Activated T-cell treated with anti-CD3 and anti-CD28 coated beads, Interleukin-2, amount 50 U/mL, for 1 hour (primary cell): ENCODE measurements at regions not wholly inside any gene's neighbourhood (a gene's known extent, or its start where the extent isn't known, plus 50 kb on each side); places are given as distances from the start of the nearest gene placed in this dataset.
"Not testable (repeated sequence)": the region's sequence is repeated elsewhere in the genome, so short reads cannot be mapped to it uniquely, and the experiment has no call there.

Experiments used
- DNase-seq: peaks from one replicate; pipeline ENCODE4 v3.0.0-alpha.2; 2020

- DNase-seq: no peak
Measured at GRCh38 chr1:58836408-58836807, 52.6 kb upstream of the JUN start.

- DNase-seq: no peak
Measured at GRCh38 chr1:58837886-58838285, 54.0 kb upstream of the JUN start.

DNA sequence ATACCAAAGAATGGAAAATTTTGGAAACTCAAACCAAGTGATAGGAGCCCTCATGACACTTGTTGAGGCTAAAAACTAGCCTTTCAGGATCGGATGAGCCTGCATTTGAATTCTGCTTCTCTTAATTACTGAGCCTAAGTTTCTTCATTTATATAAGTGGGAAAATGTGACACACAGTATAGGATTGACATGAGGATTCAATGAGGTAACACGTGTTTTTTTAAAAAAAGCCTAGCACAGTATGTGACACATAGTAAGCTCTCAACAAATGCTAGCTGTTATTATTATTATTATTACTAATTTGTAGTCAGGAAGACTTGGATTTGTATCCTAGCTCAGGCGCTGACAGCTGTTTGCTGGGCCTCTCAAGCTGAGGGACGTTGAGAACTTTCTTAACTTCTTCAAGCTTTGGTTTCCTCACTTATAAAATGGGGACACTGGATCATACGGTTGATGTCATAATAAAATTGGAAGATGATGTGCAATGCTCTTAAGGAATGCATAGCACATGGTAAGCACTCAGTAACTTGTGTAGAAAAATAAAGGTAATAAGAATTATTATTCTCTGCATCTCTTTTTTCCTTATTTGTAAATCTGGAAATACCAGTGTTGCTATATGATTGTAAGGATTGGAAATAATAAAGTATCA lies 55.4 kb upstream of the JUN start:
- no peak for DNase-seq

- no peak for DNase-seq
Measured at GRCh38 chr1:58839846-58840835, 56.3 kb upstream of the JUN start.

- DNase-seq: no peak
Measured at GRCh38 chr1:58841455-58841854, 57.6 kb upstream of the JUN start.

DNA sequence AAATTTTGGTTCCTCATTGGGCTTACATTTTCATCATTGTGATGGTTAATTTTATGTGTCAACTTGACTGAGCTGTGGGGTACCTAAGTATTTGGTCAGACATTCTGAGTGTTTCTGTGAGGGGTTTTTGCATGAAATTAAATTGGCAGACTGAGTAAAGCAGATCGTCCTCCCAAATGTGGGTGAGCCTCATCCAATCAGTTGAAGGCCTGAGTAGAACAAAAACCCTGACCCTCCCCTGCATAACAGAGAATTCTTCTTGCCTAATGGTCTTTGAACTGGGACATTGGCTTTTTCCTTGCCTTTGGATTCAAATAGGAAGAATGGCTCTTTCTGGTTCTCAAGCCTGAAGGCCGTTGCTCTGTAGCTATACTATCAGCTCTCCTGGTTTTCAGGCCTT lies 59.1 kb upstream of the JUN start:
- DNase-seq: no peak

- no peak for DNase-seq
Measured at GRCh38 chr1:58844176-58844575, 60.3 kb upstream of the JUN start.

GRCh38 chr1:58845942-58846341 lies 62.1 kb upstream of the JUN start:
- DNase-seq: no peak

GRCh38 chr1:58848818-58849411 lies 65.1 kb upstream of the JUN start:
- DNase-seq: no peak

DNA sequence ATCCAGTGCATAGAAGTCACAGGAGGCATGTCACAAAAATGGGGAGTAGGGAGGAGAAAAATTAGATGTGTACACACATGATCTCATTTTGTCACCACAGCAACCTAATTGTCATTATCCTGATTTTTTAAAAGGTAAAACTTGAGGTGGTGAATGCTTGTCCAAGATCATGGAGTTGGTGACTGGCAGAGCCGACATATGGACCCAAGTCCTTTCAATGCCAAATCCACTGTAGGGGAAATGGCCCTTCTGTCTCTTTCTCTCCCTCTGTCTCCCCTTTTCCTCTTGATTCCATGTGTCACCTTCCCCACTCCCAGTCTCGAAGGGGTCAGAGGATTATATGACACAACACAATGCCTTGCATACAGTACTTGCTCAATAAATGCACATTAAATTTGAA lies 65.7 kb upstream of the JUN start:
- no peak for DNase-seq

GRCh38 chr1:58850636-58851035 lies 66.8 kb upstream of the JUN start:
- DNase-seq: no peak

GRCh38 chr1:58852731-58853485 lies 69.1 kb upstream of the JUN start:
- no peak for DNase-seq

GRCh38 chr1:58854576-58854975 lies 70.7 kb upstream of the JUN start:
- no peak for DNase-seq

DNA sequence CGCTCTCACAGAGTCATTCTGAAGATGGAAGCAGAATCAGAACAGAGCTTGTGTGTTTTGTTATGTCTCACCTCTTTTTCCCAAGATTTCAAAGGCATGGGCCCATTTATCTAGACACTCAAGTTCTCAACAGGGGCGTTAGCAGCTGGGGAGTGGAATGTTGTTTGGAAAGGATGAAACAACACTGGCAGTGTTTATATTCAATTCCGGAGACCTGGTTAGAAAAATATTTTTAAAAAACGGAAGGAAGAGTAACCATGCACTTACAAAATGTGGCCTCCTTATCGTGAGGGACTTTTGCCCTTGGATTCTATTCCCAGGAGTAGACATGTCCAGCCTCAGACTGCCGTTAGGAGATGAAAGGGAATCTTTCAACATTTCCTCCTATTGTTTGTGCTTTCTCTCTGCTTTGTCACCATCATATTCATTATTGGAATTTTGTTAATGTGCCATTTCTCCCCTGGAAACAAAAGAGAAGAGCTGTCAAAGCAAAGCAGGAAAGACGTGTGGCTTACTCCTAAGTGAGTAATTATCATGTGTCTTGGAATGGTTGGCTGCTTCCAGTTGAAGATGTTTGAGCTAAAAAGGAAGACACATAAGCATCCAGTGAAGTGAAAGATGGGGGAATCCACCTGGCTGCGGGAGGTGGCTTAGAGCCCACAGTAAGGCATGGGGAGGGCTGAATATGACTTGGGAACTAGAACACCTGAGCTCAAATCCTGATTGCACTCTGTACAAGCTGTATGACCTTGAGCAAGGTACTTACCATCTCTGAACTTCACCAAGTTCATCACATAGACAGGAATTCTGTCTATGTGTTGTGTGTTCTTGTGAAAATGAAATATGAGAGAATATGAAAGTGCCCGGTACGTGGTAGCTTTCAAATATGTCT lies 71.7 kb upstream of the JUN start:
- DNase-seq: no peak

DNA sequence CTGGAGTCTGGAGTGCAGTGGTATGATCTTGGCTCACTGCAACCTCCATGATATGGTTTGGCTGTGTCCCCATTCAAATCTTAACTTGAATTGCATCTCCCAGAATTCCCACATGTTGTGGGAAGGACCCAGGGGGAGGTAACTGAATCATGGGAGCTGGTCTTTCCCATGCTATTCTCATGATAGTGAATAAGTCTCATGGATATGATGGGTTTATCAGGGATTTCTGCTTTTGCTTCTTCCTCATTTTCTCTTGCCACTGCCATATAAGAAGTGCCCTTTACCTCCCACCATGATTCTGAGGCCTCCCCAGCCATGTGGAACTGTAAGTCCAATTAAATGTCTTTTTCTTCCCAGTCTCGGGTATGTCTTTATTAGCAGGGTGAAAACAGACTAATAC lies 72.4 kb upstream of the JUN start:
- DNase-seq: not testable (repeated sequence)

- no peak for DNase-seq
Measured at GRCh38 chr1:58857680-58858673, 74.1 kb upstream of the JUN start.

GRCh38 chr1:58859769-58860485 lies 76.1 kb upstream of the JUN start:
- no peak for DNase-seq

GRCh38 chr1:58861076-58861475 lies 77.2 kb upstream of the JUN start:
- DNase-seq: no peak

DNA sequence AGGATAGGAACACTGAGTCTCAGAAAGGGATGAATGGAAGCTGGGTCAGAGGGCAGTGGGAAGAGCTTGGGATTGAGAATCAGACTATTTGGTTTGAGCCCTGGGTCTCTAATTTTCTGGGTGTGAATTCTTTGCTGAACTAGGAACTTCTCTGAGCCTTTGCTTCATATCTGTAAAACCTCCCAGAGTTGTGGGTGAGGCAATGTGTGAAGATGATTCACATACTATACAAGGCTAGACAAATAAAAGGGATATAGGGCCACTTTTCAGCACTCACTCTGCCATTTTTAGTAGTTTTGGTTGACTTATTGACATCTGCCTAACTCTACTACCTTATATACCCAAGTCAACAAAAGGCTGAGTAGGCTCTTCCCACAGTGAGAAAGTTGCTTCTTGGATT lies 77.7 kb upstream of the JUN start:
- DNase-seq: no peak
